DLD1 (cell line): ENCODE measurements at regions not wholly inside any gene's neighbourhood (a gene's known extent, or its start where the extent isn't known, plus 50 kb on each side); places are given as distances from the start of the nearest gene placed in this dataset.

ENCODE experiments used
- in situ Hi-C: cut with HindIII; loops from 2 replicates; pipeline ENCODE4 v1.10.0; 2017; ENCODE audit warnings: low sequenced_read_pairs

DNA sequence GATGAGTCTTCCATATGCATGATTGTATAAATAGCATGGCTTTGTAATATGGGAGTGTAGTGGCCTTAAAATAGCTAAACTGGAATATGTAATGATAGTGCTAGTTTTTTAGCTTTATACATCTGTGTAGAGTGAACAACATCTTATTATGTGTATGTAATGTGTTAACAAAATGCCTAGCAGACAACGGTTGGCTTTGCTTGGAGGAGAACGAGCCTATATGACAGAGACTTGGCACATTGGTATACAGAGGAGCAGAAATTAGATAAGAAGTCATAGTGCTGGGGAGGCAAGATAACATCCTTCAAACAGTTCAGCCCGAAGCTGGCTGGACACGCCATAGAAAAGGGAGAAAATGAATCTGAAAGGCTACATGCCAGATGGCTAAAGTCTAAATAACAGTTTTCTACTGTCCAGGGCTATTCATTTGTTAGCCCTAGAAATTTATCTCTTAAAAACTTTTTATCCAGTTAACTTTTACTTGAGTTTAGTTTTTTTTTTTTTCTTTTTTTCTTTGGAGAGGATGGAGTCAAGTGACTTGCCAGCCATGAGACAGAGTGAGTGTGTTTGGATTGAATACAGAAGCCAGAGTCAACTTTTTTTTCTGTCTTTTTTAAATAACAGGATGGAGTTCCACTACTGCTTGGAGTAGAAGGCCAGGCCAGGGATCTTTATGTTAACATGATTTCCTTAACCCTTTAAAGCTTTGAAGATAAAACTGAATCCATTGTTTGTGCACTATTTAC is 214.4 kb upstream of the ACTBL2 start:
- in situ Hi-C loops = no loop called here

DNA sequence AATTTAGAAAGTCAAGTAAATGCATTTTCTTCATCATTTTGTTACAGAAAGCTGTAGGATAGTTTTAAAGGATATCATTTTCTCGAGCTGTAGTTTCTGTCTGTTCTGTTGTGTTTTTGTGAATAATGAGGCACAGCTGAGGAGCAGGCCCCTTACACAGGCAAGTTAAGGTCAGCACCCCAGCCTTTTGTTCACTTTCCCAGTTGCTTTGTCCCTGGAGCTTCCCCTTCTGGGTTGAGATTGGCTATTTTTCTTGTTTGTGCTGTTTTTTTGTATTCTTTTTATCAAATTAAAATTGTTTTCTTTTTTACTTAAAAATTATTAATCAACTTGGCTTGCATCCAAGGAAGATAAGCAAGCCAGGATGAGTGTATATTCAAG is 213.8 kb upstream of the ACTBL2 start:
- in situ Hi-C loops = no loop called here

DNA sequence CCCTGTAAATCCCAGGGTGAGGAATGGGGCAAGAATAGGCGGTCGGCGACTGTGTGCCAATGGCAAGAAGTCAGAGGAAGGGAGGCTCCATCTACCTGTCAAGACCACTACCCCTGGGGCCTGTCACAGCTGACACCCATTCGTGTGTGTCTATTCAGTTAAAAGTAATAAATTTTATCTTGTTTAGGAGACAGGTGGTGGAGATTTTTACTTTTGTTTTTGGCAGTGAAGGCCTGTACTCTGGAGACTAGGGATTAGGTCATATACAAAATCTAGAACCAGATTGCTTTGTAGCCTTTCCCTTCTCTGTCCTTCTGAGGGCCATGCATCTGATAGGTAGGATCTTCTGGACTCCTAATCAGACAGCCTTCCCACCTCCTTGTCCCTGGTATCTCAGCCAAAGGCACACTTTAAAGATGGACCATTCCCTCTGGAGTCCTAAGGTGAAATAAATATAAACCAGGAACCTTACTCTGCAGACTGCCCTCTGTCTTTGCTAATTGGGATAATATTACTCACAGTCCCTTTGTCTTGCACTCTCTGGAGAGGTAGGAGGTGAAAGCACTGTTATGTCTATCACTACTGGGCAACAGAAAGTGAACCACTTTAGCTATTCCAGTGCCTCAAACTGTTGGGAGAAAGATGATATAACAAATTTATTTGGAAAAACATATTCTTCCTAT is 213.2 kb upstream of the ACTBL2 start:
- in situ Hi-C loops = no loop called here

DNA sequence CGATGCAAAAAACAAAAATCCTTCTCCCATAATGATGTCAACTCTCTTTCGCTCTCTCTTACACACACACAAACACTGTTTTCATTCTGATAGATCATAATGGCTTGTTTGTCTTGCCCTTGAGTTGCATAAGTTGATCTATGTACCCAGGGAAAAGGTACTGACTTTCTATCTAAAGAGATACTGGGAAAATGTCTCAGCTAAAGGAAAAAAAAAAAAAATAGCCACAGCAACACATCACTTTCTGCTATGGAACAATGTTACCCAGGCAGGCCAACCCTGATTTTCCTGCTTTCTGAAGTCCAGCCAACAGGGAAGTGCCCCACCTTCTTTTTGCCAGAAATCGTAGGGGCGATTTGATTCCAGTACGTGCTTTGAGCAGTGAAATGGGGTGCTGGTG is 212.6 kb upstream of the ACTBL2 start:
- in situ Hi-C loops = no loop called here

DNA sequence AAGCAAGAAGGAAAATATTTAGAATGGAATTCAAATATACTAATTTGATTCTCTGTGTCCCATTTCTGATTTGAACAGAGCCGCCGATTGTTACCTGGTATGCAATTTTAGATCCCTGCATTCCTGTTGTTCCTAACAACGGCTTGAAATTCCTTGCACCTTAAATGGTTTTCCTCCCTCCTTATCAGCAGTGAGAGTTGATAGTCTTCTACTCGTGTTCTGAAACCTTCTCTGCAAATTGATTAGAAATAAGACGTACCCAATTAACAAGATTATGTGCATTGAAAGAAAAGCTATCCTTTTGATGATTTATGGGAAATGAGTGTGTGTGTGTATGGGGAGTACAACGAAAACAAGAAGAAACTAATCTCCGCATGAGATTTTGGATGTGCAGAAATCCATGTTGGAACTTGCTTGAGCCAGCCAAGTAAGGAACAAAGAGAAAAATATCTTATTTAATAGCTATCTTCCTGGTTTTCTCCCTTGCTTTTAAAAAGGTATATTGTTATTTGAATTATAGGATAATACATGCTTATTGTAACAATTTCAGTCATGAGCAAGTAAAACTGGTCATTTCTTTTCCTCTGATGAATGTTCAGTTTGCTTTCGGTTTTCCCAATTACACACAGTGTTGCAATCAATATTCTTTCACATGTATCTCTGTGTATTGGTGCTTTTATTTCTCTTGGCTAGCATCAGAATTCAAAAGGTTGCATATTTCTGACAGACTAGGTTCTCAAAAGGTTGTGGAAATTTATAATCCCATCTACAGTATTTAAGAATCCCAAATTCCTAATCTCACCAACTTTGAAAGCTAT is 211.1 kb upstream of the ACTBL2 start:
- in situ Hi-C loops = no loop called here

DNA sequence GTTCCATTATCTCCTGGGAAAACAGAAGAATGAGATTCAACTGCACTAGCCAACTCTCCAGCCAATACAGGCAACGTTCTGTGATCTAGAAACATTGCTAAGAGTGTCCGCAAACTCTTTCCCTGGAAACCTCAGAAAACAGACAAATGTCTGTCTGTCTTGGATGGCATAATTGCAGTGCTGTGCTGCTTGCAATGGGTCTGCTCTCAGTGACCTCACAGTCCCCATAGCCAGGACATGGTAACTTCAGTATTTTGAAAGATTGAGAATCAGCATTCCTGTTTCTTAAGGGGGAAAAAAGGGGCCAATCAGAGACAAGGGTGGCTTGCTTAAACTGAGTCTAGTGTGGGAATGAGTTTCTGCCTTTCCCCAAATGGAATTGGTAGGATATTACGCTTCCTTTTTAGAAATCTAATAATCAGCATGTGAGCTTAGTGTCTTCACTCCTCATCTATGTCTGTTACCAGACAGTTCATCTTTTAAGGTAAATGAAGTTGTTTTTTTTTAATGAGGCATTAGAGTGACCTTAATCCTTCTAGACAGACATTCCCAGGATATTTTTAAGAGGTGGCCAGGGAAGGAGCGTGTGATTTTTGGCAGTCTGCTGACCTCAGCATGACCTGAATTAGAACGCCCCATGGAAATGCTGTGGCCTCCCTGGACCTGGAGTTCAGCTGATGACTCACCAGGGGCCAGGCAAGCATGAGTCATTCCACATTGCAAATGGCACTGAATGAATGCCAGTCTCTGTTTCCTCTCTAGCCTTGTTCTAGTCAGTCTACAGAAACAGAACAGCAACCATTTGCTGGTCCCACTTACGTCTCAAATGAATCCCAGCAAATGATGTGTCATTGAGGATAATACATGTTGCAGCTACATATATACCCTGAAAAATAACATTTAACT is 210.2 kb upstream of the ACTBL2 start:
- in situ Hi-C loops = no loop called here

DNA sequence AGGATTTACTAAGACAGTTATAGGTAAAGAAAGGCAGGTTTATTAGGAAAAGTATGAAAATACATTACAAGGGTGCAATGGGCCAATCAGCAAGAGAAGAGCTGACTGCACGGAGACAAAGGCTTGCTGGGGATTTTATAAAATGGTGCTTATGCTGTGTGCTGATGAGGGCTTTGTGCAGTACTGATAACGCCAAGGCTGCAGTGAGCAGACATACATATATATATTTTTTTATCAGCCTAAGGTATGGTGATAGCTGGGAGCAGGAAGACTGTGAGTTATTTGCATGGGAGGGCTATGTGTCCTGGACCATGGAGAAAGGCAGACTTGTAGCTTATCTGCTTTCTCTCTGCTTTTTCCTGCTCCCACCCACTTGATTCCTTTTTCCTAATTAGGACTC is 208.1 kb upstream of the ACTBL2 start:
- in situ Hi-C loops = no loop called here

DNA sequence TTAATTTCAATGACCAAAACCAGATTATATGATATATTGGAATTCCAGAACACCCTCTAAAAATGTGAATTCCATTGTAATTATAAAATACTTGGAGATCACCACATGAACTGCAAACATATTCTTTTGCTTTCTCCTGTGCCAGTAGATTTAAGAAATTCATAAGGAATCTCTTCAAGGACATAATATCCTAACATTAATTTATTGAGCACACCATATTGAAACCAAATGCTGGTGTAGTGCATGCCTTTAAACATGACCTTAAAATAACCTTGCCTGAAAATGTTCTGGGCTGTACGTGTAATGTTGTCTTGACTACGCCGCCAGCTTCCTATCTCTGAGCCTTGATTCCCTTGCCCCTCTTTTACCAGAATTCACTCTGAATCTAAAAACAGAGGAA is 205.0 kb upstream of the ACTBL2 start:
- in situ Hi-C loops = no loop called here

DNA sequence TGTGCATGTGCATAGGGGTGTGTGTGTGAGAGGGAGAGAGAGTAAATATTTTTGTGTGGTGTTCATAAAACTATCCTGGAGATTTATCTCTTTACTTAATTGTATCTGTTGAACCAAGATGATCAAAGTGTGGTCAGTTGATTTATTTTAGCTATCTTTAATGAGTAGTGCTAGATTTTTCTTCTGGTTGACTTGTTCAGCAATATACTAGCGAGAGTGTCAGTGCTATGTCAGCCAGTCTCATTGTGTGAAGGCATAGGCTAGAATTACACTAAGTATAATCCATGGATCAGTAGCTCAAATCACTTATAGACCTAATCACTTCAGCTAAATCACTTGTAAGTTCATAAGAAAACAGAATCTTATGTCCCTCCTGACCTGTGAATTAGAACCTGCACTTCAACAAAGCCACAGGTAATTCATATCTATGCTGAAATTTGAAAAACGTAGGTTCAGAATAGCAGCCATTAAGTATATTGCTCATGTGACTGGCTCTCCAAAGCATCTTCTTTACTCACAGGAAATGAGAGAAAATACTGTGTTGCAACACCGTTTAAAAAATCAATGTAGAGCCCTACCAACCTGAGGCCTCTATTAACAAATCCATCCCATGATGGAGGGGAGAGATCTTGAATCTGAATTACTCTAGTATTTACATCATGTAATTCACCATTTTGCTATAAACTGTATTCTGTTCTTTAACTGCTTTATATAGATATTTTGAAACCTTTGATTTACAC is 203.1 kb upstream of the ACTBL2 start:
- in situ Hi-C loops = no loop called here

DNA sequence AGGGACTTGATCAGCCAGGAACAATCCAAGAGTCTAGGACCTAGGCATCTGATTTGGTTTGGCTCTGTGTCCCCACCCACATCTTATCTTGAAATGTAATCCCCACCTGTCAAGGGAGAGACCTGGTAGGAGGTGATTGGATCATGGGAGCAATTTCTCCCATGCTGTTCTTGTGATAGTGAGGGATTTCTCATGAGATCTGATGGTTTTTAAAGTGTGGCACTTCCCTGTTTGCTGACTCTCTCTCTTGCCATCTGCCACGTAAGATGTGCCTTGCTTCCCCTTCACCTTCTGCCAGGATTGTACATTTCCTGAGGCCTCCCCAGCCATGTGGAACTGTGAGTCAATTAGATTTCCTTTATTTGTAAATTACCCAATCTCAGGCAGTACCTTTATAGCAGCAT is 201.7 kb upstream of the ACTBL2 start:
- in situ Hi-C loops = no loop called here

DNA sequence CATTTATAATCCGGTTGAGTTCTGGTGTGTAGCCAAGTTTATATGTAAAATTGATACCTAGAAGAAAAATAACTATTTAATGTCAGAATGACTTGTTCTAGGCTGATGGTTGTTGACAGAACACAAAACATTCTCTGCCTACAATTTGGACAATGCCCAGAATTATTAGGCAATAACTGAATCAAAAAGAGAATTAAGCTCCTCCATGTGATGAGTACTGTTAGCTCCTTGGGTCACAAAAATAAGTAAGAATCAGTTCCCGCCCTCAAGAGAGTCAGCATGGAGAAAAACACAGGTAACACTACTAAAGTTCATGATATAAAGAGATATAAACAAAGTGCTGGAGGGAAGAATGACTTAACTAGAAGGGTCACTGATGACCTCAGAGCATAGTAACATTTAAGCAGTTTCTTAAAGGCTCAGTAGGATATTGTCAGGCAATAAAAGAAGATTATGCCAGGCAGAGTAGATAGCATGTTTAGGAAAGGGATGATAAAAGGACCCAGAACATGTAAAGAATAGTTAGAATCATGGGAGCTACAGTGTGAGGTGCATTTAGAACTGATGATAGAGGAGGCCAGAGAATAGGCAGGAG is 200.5 kb upstream of the ACTBL2 start:
- in situ Hi-C loops = no loop called here

DNA sequence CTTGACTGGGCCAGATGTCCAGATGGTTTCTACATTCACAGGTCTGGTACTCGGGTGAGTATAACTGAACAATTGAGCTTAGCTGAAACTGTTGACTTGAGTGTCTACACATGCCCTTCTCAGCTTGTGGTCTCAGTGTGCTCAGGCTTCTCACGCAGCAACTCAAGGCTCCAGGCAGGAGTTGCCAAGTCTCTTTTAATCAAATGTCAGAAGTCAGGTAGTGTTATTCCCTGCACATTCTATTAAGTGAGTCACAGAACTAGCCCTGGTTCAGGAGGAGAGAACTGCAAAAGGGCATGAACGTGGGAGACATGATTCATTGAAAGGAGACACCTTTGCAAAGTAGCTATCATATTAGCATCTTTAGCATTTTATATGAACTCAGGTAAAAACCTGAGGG is 199.3 kb upstream of the ACTBL2 start:
- in situ Hi-C loops = no loop called here

DNA sequence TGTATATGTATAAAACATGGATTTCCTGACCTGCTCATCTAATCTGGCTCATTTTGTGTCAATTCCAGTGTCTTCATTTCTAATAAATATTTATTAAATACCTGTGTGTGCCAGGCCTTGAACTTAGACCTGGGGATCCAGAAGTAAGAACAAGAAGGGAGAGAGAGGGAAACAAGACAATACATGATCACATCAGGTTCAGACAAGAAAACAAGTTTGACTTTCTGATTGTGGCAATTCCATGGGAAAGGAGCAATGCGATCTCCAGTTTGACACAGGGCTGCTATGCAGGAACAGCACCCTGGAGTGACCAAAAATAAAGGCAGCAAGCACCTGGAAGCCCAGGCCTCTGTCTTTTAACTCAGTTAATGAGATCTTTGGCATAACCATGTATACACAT is 198.1 kb upstream of the ACTBL2 start:
- in situ Hi-C loops = no loop called here

DNA sequence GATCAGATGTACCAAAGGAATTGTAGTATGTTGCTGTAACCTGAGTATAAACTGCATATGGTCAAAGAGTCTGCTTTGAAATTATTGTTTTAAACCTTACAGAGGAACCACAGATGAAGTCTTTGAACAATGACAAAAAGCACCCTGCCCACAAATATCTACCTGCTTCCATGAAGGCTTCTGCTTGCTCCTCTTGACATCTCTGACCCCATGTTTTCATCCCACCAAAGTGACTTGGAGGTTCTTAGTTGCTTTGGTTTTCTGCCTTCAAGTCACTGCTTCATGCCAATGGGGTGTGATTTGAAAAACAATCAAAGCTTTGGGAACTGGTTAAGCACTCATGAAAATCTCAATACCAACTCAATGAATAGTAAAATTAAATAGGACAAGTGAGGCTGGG is 194.6 kb upstream of the ACTBL2 start:
- in situ Hi-C loops = no loop called here

DNA sequence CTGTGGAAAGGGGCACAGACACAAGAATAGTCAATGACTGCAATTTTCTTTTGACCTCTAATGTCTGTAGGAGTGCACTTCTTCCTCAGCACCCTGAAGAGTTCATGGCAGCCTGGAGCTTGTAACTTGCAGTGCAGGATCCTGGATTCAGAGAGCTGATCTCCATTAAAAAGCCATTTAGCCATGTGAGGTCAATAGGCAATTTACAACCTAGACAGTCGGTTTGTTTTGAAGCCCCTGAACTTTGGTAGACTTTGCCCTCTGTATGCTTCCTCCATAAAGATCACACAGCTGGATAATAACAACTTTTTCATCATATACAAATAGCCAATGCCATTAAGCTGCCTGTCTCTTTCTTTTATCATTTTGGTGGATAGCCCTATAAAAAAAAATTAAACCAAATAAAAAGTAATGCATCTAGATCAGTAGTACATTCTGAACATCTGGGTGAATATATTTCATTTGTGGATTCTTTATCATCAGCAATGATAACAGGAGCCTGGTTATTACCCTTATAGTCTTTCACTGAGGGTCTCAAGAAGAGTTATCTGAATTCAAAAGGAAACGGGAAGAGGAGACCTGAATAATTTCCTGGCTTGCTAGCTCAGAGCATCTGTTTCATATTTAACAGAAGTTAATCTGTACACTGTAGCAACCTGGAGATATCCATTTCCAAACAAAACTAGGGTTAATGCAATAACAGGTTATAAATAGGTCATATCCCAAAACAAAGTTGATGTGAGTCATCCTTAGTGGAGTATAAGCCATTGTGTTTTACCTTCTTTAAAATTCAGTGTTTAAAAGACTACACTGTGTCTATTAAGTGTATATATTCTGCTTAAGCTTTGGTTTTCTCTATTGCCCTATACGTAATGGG is 193.8 kb upstream of the ACTBL2 start:
- in situ Hi-C loops = no loop called here

DNA sequence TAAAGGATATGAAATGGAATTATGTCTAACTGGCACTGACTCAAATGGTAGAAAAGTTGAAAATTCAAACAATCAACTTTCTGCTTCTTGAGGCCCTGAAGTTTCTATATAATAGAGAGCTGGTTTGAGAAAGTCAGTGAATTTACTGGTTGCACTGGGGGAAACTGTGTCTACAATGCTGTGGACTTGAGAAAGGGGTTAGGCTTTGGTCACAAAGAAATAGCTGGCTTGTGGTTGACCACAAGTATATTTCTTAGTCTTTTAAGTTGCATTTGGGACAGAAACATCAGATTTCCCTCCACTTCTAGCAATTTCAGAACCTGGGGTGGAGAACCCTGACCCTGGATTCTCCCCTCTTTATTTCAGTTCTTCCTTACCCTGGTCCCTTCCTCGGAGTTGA is 192.6 kb upstream of the ACTBL2 start:
- in situ Hi-C loops = no loop called here

DNA sequence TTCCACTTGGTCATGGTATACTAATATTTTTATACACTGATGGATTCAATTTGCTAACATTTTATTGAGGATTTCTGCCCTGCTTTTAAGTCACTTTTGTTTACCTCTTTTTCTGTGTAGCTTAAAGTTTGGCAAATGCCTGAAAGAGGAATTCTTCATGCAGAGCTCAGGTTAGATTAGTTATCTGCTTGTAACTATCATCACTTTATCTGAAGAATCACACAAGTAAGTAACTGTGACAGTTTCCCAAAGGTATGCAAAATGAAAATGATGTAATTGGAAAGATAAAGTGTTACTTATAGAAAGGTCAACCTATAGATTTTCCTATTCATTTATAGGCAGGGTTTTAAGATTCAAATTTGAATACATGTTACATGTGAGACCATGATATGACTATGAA is 188.8 kb upstream of the ACTBL2 start:
- in situ Hi-C loops = no loop called here

DNA sequence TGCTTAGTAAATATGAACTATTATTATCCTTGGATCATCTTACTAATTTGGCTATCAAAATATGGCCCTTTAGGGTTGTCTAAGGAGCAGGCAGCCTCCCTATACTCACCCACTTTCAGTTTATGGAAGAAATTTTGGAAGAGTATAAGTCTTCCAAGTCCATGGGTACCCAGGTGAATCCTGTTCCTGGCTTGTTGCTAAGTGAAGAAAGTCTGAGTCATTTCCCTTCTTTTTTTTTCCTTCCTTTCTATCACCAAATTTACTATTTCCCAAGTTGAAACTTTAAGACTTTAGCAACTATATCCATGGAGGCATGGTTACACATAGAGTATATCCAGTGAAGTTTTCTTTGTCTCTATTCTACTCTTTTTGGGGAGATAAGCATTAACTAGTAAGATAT is 184.0 kb upstream of the ACTBL2 start:
- in situ Hi-C loops = no loop called here
